ENCODE measurements at regions not wholly inside any gene's neighbourhood (a gene's known extent, or its start where the extent isn't known, plus 50 kb on each side); places are given as distances from the start of the nearest gene placed in this dataset.

DNA sequence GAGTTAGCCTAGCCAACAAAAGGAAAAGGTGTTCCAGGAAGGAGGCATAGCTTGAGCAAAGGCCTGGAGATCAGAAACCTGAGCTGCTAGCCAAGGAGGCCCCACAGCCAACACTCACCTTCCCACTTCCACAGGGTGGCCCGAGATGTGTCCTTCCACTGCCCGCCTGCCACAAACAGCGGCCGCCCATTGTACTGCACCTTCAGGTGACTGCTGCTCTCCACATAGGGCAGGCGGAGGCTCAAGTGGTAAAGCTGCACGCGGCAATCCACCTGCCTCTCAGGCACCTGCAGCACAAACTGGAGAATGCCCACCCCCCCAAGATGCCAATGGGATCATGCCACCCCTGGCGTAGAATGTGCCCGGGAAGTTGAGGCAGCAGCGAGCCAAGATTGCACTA, 111.5 kb downstream of the RMI2 start:
- DNase-seq (ENCODE audit: low spot score) = no peak
- no peaks in the 10 kb centered on the region for H3K4me1 ChIP-seq (ENCODE audit: control insufficient read depth in 4 of 4, insufficient read depth in 4 of 4, low read length in 3 of 4)
- no peaks in the 10 kb centered on the region for H3K27me3 ChIP-seq (ENCODE audit: control insufficient read depth in 4 of 4, insufficient read depth in 4 of 4, low read length in 3 of 4)
- no peaks in the 10 kb centered on the region for H3K9me3 ChIP-seq (ENCODE audit: control insufficient read depth in 4 of 4, low read length in 3 of 4)
- TF ChIP-seq, protein P1, sequence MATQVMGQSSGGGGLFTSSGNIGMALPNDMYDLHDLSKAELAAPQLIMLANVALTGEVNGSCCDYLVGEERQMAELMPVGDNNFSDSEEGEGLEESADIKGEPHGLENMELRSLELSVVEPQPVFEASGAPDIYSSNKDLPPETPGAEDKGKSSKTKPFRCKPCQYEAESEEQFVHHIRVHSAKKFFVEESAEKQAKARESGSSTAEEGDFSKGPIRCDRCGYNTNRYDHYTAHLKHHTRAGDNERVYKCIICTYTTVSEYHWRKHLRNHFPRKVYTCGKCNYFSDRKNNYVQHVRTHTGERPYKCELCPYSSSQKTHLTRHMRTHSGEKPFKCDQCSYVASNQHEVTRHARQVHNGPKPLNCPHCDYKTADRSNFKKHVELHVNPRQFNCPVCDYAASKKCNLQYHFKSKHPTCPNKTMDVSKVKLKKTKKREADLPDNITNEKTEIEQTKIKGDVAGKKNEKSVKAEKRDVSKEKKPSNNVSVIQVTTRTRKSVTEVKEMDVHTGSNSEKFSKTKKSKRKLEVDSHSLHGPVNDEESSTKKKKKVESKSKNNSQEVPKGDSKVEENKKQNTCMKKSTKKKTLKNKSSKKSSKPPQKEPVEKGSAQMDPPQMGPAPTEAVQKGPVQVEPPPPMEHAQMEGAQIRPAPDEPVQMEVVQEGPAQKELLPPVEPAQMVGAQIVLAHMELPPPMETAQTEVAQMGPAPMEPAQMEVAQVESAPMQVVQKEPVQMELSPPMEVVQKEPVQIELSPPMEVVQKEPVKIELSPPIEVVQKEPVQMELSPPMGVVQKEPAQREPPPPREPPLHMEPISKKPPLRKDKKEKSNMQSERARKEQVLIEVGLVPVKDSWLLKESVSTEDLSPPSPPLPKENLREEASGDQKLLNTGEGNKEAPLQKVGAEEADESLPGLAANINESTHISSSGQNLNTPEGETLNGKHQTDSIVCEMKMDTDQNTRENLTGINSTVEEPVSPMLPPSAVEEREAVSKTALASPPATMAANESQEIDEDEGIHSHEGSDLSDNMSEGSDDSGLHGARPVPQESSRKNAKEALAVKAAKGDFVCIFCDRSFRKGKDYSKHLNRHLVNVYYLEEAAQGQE (IDR thresholded peaks at IDR 0.05) = no peak
- TF ChIP-seq, protein P2, sequence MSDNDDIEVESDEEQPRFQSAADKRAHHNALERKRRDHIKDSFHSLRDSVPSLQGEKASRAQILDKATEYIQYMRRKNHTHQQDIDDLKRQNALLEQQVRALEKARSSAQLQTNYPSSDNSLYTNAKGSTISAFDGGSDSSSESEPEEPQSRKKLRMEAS (IDR thresholded peaks at IDR 0.05) = no peak
- no peak for TF ChIP-seq TAF1 (conservative IDR thresholded peaks at IDR 0.05)
- no peak for TF ChIP-seq EGR1 (IDR thresholded peaks at IDR 0.05; ENCODE audit: low read depth in 2 of 2)
- TF ChIP-seq NR2F2 (IDR thresholded peaks at IDR 0.05) = no peak
- no peak for TF ChIP-seq SP1 (IDR thresholded peaks at IDR 0.05)
- no peak for TF ChIP-seq YY1 (IDR thresholded peaks at IDR 0.05)
- TF ChIP-seq HNF4A (conservative IDR thresholded peaks at IDR 0.05) = no peak
- TF ChIP-seq FOXA1 (IDR thresholded peaks at IDR 0.05) = no peak
- TF ChIP-seq, protein P3, sequence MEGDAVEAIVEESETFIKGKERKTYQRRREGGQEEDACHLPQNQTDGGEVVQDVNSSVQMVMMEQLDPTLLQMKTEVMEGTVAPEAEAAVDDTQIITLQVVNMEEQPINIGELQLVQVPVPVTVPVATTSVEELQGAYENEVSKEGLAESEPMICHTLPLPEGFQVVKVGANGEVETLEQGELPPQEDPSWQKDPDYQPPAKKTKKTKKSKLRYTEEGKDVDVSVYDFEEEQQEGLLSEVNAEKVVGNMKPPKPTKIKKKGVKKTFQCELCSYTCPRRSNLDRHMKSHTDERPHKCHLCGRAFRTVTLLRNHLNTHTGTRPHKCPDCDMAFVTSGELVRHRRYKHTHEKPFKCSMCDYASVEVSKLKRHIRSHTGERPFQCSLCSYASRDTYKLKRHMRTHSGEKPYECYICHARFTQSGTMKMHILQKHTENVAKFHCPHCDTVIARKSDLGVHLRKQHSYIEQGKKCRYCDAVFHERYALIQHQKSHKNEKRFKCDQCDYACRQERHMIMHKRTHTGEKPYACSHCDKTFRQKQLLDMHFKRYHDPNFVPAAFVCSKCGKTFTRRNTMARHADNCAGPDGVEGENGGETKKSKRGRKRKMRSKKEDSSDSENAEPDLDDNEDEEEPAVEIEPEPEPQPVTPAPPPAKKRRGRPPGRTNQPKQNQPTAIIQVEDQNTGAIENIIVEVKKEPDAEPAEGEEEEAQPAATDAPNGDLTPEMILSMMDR (IDR thresholded peaks at IDR 0.05; ENCODE audit: low read depth, low read length, missing input control) = no peak
- TF ChIP-seq RAD21 (IDR thresholded peaks at IDR 0.05) = no peak
- no peak for TF ChIP-seq GABPA (IDR thresholded peaks at IDR 0.05 in 1 of 2, conservative IDR thresholded peaks at IDR 0.05 in 1 of 2)
- no peak for TF ChIP-seq FOXA2 (IDR thresholded peaks at IDR 0.05)
- H3K9ac ChIP-seq (ENCODE audit: low read depth in 1 of 2, low read length in 2 of 2) = no peak overlapping the region
- no peaks in the 10 kb centered on the region for H3K36me3 ChIP-seq (ENCODE audit: control insufficient read depth in 4 of 4, insufficient read depth in 3 of 4, low read depth in 1 of 4, low read length in 3 of 4)
- H3K27ac ChIP-seq (ENCODE audit: low read depth in 1 of 2, low read length in 2 of 2) = no peak overlapping the region
- 92% methylated on average over 10 of the region's 10 CpGs for WGBS
- H3K4me3 ChIP-seq (ENCODE audit: low read depth in 1 of 3, low read length in 3 of 3) = no peak overlapping the region

- Histone ChIP-seq H3K27ac (ENCODE audit: low read depth in 1 of 2, low read length in 2 of 2) (no peak overlapping the region), H3K27me3 (ENCODE audit: control insufficient read depth in 4 of 4, insufficient read depth in 4 of 4, low read length in 3 of 4) (no peaks in the 10 kb centered on the region), H3K9me3 (ENCODE audit: control insufficient read depth in 4 of 4, low read length in 3 of 4) (no peaks in the 10 kb centered on the region), H3K4me1 (ENCODE audit: control insufficient read depth in 4 of 4, insufficient read depth in 4 of 4, low read length in 3 of 4) (no peaks in the 10 kb centered on the region), H3K36me3 (ENCODE audit: control insufficient read depth in 4 of 4, insufficient read depth in 3 of 4, low read depth in 1 of 4, low read length in 3 of 4) (no peaks in the 10 kb centered on the region), H3K4me3 (ENCODE audit: low read depth in 1 of 3, low read length in 3 of 3) (no peak overlapping the region), H3K9ac (ENCODE audit: low read depth in 1 of 2, low read length in 2 of 2) (no peak overlapping the region)
- TF ChIP-seq NR2F2 (IDR thresholded peaks at IDR 0.05) = no peak
- no peak for TF ChIP-seq HNF4G (IDR thresholded peaks at IDR 0.05)
- TF ChIP-seq ZBTB33 (IDR thresholded peaks at IDR 0.05) = no peak
- TF ChIP-seq, protein P1 (IDR thresholded peaks at IDR 0.05) = no peak
- TF ChIP-seq, protein P3 (IDR thresholded peaks at IDR 0.05; ENCODE audit: low read depth, low read length, missing input control) = no peak
- TF ChIP-seq YY1 (IDR thresholded peaks at IDR 0.05) = no peak
- no peak for TF ChIP-seq GABPA (IDR thresholded peaks at IDR 0.05 in 1 of 2, conservative IDR thresholded peaks at IDR 0.05 in 1 of 2)
- TF ChIP-seq FOXA2 (IDR thresholded peaks at IDR 0.05) = no peak
- TF ChIP-seq, protein P2 (IDR thresholded peaks at IDR 0.05) = no peak
- no peak for TF ChIP-seq SP1 (IDR thresholded peaks at IDR 0.05)
- no peak for TF ChIP-seq FOXA1 (IDR thresholded peaks at IDR 0.05)
- no peak for TF ChIP-seq EGR1 (IDR thresholded peaks at IDR 0.05; ENCODE audit: low read depth in 2 of 2)
- TF ChIP-seq RXRA (IDR thresholded peaks at IDR 0.05) = no peak
- DNase-seq (ENCODE audit: low spot score) = no peak
- 90% methylated on average over 8 of the region's 8 CpGs for WGBS
Measured at GRCh38 chr16:11459722-11460121, 114.5 kb downstream of the RMI2 start.

Data from liver (tissue), 8 donors.